ENCODE measurements at regions not wholly inside any gene's neighbourhood (a gene's known extent, or its start where the extent isn't known, plus 50 kb on each side); places are given as distances from the start of the nearest gene placed in this dataset.

DNA sequence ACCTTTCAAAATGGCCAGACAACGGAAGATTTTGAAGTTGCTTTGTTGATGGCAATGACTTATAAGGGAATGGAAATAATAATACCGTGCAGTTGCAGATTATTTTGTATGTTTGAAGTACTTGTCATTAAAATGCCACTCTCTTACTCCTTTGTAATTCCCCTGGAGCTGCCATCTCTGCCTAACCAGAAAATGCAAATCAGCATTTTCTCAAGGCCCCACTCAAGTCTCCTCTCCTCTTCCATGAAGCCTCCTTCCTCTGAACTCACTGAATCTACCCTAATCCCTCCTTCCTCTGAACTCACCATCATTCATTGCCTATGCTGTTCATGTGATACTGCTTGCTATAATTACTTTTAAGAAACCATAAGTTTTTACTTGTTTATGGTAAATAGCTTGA is 60.2 kb upstream of the RBPJ start:
- DNase-seq, result no peak

DNA sequence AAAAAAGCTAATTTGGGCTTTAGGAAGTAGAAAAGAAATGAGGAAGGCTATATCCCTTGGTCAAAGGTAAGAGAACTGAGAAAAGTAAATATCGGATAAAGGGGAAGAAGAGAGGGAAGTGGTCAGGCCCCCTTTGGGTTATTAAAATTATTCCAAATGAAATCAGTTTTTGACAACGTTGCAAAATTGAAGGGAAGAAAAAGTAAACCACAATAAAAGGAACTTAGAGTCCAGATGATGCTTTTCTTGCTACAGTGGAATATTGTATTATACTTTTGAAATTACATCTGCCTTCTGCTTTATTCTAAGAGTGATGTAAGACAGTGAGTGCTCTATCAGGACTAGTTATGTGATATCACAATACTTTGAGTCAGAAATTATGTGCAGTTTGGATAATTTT is 59.4 kb upstream of the RBPJ start:
- no peak for DNase-seq

DNA sequence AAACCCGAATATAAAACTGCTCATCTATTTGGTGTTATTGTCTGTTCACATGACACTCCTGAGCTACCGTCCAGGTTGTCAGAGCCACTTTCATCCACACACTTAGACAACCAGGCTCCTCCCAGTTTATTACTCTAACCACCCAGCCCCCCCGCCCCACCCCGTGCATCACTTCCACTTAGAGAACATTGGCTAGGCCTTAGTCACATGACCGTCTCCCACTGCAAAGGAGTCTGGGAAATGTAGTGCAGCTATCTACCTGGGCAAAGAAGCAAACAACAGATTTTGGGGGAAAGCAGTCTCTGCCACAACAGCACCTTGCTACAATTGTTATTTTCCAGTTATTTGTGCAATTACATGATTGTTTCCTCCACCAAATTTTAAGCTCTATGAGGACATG is 57.6 kb upstream of the RBPJ start:
- peak; percentile 5 for DNase-seq

- no peak for DNase-seq
Observed at GRCh38 chr4:26264109-26264508, 56.7 kb upstream of the RBPJ start.

DNA sequence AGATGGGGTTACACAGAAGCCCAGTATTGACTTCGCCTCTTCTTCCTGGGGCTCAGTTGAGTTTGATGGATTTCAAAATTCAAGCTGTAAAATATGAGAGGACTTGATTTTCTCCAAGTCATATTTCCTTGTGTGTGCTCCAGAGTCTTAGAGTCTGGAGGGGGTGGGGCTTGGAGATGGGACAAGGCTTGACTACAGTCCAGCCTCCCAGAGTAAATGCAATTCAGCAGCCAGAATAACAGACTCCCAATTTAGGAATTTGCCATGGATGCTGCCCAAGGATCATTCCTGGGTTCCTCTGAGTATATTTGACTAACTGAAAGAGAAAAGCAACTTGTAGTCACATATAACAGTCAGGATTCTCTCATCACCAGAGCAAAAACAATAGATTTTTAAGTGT is 53.7 kb upstream of the RBPJ start:
- no peak for DNase-seq

GRCh38 chr4:26268246-26268645 is 52.6 kb upstream of the RBPJ start:
- DNase-seq, result no peak

GRCh38 chr4:26269038-26269437 is 51.8 kb upstream of the RBPJ start:
- DNase-seq, result no peak

Data from NCI-H2171 treated with DMSO at 0.1 percent for 48 hours (cell line).